Heart right ventricle (tissue), 16 donors: ENCODE measurements at regions not wholly inside any gene's neighbourhood (a gene's known extent, or its start where the extent isn't known, plus 50 kb on each side); places are given as distances from the start of the nearest gene placed in this dataset.

Experiments used
- ATAC-seq, 8 donors: fragments of 200-7000 bp; cut with Tn5 transposase; one replicate each; pipeline ENCODE4 v1.9.1; 2020; ENCODE audit warnings: mild to moderate bottlenecking in 8 of 8, moderate library complexity in 8 of 8, moderate number of reproducible peaks in 1 of 8
- DNase-seq, 2 donors: peaks; one replicate each; pipeline ENCODE4 v3.0.0-alpha.2; 2020
- H3K27ac ChIP-seq, 10 donors: fragments of 200-600 bp; sonication (generic) in 2 of 10; one replicate each; pipeline versions ENCODE4 v1.5.0 to v1.8.0; 2020 to 2022; ENCODE audit warnings: mild to moderate bottlenecking in 3 of 10
- H3K27me3 ChIP-seq, 7 donors: fragments of 200-600 bp; one replicate each; pipeline ENCODE4 v1.8.0; 2021 to 2022; ENCODE audit warnings: mild to moderate bottlenecking in 2 of 7
- H3K36me3 ChIP-seq, 9 donors: fragments of 200-600 bp; sonication (generic) in 1 of 9; one replicate each; pipeline versions ENCODE4 v1.5.0 to v1.8.0; 2020 to 2022; ENCODE audit warnings: mild to moderate bottlenecking in 2 of 9
- H3K4me1 ChIP-seq, 9 donors: fragments of 200-600 bp; sonication (generic) in 1 of 9; one replicate each; pipeline versions ENCODE4 v1.5.0 to v1.8.0; 2020 to 2022; ENCODE audit warnings: mild to moderate bottlenecking in 4 of 9
- H3K4me3 ChIP-seq, 10 donors: fragments of 200-600 bp; sonication (generic) in 2 of 10; one replicate each; pipeline versions ENCODE4 v1.5.0 to v1.8.0; 2020 to 2022; ENCODE audit warnings: mild to moderate bottlenecking in 7 of 10, moderate library complexity in 2 of 10
- H3K9me3 ChIP-seq, 11 donors: fragments of 200-600 bp in 10 of 11; sonication (generic) in 2 of 11; one replicate each; pipeline versions ENCODE4 v1.5.0 to v1.8.0; 2013 to 2022; ENCODE audit warnings: mild to moderate bottlenecking in 2 of 11, control low read depth in 1 of 11, moderate library complexity in 1 of 11
- CTCF ChIP-seq, 9 donors: fragments of 200-600 bp; sonication (generic) in 2 of 9; IDR thresholded peaks; one replicate each; pipeline versions ENCODE4 v1.5.0 to v1.8.0; 2021 to 2022; ENCODE audit warnings: antibody characterized with exemption in 9 of 9, mild to moderate bottlenecking in 5 of 9, moderate library complexity in 1 of 9
- WGBS, 2 donors: extraction: QIAGEN DNeasy Blood & Tissue Kit; methylation state at CpG; one replicate each; pipeline ENCODE4 v1.1.7; 2013; ENCODE audit warnings: inconsistent platforms in 1 of 2; 5-methylcytosine and 5-hydroxymethylcytosine counted together
- intact Hi-C, 10 donors: fragments of 100-400 bp; cut with DNase I; formaldehyde crosslinking; loops; one replicate each; pipeline versions ENCODE4 v1.11.1 to v1.14.2; 2022
- donor health status: Arrhythmogenic right ventricular cardiomyopathy.
- donor health status: ischemic (EF 13 %, LVEDD 7.1; RV severe dilation, severe dysfunction).
- donor health status: healthy with polysubstance abuse.
- donor health status: DM: no; HTN: yes; CAD: no.
- donor health status: DM: no; HTN: no; CAD: no.
- donor health status: ischemic (EF 25% LVEDD 6.9; RV normal size, moderate dysfunction).
- donor health status: ischemic (EF 25% LVEDD 5.7; RV mildly dilated, moderate dysfunction).
- donor health status: healthy.
- donor health status: DM: yes; HTN: yes; CAD: no.
- donor health status: Ischemic cardiomyopathy.
- donor health status: ischemic (EF 35%, LVEDD 5.7; RV mildly dilated, moderate dysfunction).
- donor health status: nonischemic (EF 11% LVEDD 7.7; RV severe dilation, severe dysfunction).
- donor health status: DM: yes; HTN: yes; CAD: no.
- donor health status: PGD.
- donor health status: ischemic (EF 29% LVEDD 5.4; RV normal size, mild dysfunction).
- donor health status: nonischemic (EF 23%, LVEDD 6.1; RV moderate dilation, normal function).

GRCh38 chr14:34218881-34219280 lies 243.2 kb downstream of the SPTSSA start:
- Histone ChIP-seq H3K4me1 (peaks cover 0 to 11% (median 0%) of the 10 kb centered on the region in 9 donors), H3K36me3 (no peaks in the 10 kb centered on the region), H3K27me3 (no peaks in the 10 kb centered on the region), H3K9me3 (peaks cover 0 to 6% (median 0%) of the 10 kb centered on the region in 11 donors), H3K4me3 (no peak overlapping the region), H3K27ac (no peak overlapping the region)
- no peak for ATAC-seq
- DNase-seq = no peak
- TF ChIP-seq CTCF (IDR thresholded peaks at IDR 0.05) = no peak
- intact Hi-C loops = no loop called here
- 58 to 77% methylated on average over 2 of the region's 2 CpGs for WGBS, 2 donors

GRCh38 chr14:34214961-34215360 lies 247.1 kb downstream of the SPTSSA start:
- Histone ChIP-seq H3K9me3 (peaks cover 0 to 6% (median 0%) of the 10 kb centered on the region in 11 donors), H3K27me3 (no peaks in the 10 kb centered on the region), H3K4me1 (no peaks in the 10 kb centered on the region), H3K27ac (no peak overlapping the region), H3K4me3 (no peak overlapping the region), H3K36me3 (no peaks in the 10 kb centered on the region)
- ATAC-seq (no peak), DNase-seq (no peak)
- TF ChIP-seq CTCF (IDR thresholded peaks at IDR 0.05) = no peak
- intact Hi-C loops = no loop called here
- WGBS, 2 donors = 89 to 90% methylated on average over 5 of the region's 5 CpGs

- DNase-seq (no peak), ATAC-seq (no peak)
- Histone ChIP-seq H3K9me3 (peaks cover 0 to 6% (median 0%) of the 10 kb centered on the region in 11 donors), H3K36me3 (no peaks in the 10 kb centered on the region), H3K27me3 (no peaks in the 10 kb centered on the region), H3K4me1 (no peaks in the 10 kb centered on the region), H3K4me3 (no peak overlapping the region), H3K27ac (no peak overlapping the region)
- WGBS, 2 donors = 80 to 83% methylated on average over 10 of the region's 10 CpGs
- intact Hi-C loops = no loop called here
- no peak for TF ChIP-seq CTCF (IDR thresholded peaks at IDR 0.05)
Observed at GRCh38 chr14:34213332-34213731, 248.7 kb downstream of the SPTSSA start.

- 91 to 95% methylated on average over 7 of the region's 7 CpGs for WGBS, 2 donors
- H3K4me3 ChIP-seq = no peak overlapping the region
- no peaks in the 10 kb centered on the region for H3K27me3 ChIP-seq
- no peak for DNase-seq
- TF ChIP-seq CTCF (IDR thresholded peaks at IDR 0.05) = no peak
- no peaks in the 10 kb centered on the region for H3K4me1 ChIP-seq
- ATAC-seq = no peak
- H3K27ac ChIP-seq = no peak overlapping the region
- intact Hi-C loops = no loop called here
- H3K9me3 ChIP-seq = peaks cover 0 to 6% (median 0%) of the 10 kb centered on the region in 11 donors
- no peaks in the 10 kb centered on the region for H3K36me3 ChIP-seq
Observed at GRCh38 chr14:34212172-34212929, 249.7 kb downstream of the SPTSSA start.
